Osteocyte (in vitro differentiated cells): ENCODE measurements at regions not wholly inside any gene's neighbourhood (a gene's known extent, or its start where the extent isn't known, plus 50 kb on each side); places are given as distances from the start of the nearest gene placed in this dataset.

Source experiments
- DNase-seq: peaks from one replicate; pipeline ENCODE4 v3.0.0; 2021; ENCODE audit warnings: mixed read lengths; ENCODE audit not compliant: unreplicated experiment; ENCODE audit errors: extremely low spot score
- H3K27ac Mint-ChIP-seq: one replicate; pipeline ENCODE4 v1.8.0; 2021; ENCODE audit warnings: mild to moderate bottlenecking, mixed read lengths; ENCODE audit not compliant: unreplicated experiment
- H3K27me3 Mint-ChIP-seq: one replicate; pipeline ENCODE4 v1.8.0; 2021; ENCODE audit warnings: mixed read lengths; ENCODE audit not compliant: unreplicated experiment
- H3K36me3 Mint-ChIP-seq: one replicate; pipeline ENCODE4 v1.8.0; 2021; ENCODE audit warnings: mixed read lengths; ENCODE audit not compliant: unreplicated experiment
- H3K4me1 Mint-ChIP-seq: one replicate; pipeline ENCODE4 v1.8.0; 2021; ENCODE audit warnings: mixed read lengths; ENCODE audit not compliant: unreplicated experiment
- H3K4me3 Mint-ChIP-seq: one replicate; pipeline ENCODE4 v1.8.0; 2021; ENCODE audit warnings: mild to moderate bottlenecking, moderate library complexity, mixed read lengths; ENCODE audit not compliant: unreplicated experiment
- H3K9me3 Mint-ChIP-seq: one replicate; pipeline ENCODE4 v1.8.0; 2021; ENCODE audit warnings: mixed read lengths; ENCODE audit not compliant: unreplicated experiment
- CTCF ChIP-seq: fragments of 200-600 bp; sonication (generic); IDR thresholded peaks from 2 replicates; pipeline ENCODE4 v1.5.0; 2021; ENCODE audit warnings: antibody characterized with exemption, mild to moderate bottlenecking, moderate library complexity

- DNase-seq, result no peak
- peaks cover 30% of the 10 kb centered on the region for H3K9me3 Mint-ChIP-seq
- peaks cover 11% of the 10 kb centered on the region for H3K36me3 Mint-ChIP-seq
- H3K27ac Mint-ChIP-seq, result no peak overlapping the region
- no peak overlapping the region for H3K4me3 Mint-ChIP-seq
- no peaks in the 10 kb centered on the region for H3K27me3 Mint-ChIP-seq
- no peak for TF ChIP-seq CTCF
- H3K4me1 Mint-ChIP-seq, result peaks cover 19% of the 10 kb centered on the region
These were observed 416.3 kb upstream of the ATP2B1 start for GRCh38 chr12:90124914-90125313.

GRCh38 chr12:90124289-90124688, 415.7 kb upstream of the ATP2B1 start:
- Mint-ChIP-seq H3K4me1 (peaks cover 17% of the 10 kb centered on the region), H3K36me3 (peaks cover 11% of the 10 kb centered on the region), H3K27ac (no peak overlapping the region), H3K4me3 (no peak overlapping the region), H3K9me3 (peaks cover 36% of the 10 kb centered on the region), H3K27me3 (no peaks in the 10 kb centered on the region)
- TF ChIP-seq CTCF, result no peak
- no peak for DNase-seq

GRCh38 chr12:90122681-90123080, 414.0 kb upstream of the ATP2B1 start:
- Mint-ChIP-seq H3K36me3 (peaks cover 11% of the 10 kb centered on the region), H3K4me1 (peaks cover 7% of the 10 kb centered on the region), H3K9me3 (peaks cover 36% of the 10 kb centered on the region), H3K4me3 (no peak overlapping the region), H3K27me3 (no peaks in the 10 kb centered on the region), H3K27ac (no peak overlapping the region)
- DNase-seq, result no peak
- no peak for TF ChIP-seq CTCF

GRCh38 chr12:90120627-90121026, 412.0 kb upstream of the ATP2B1 start:
- no peak for TF ChIP-seq CTCF
- Mint-ChIP-seq H3K36me3 (peaks cover 11% of the 10 kb centered on the region), H3K27ac (no peak overlapping the region), H3K27me3 (no peaks in the 10 kb centered on the region), H3K4me3 (no peak overlapping the region), H3K4me1 (no peaks in the 10 kb centered on the region), H3K9me3 (peaks cover 33% of the 10 kb centered on the region)
- DNase-seq, result no peak

- no peak overlapping the region for H3K4me3 Mint-ChIP-seq
- H3K27me3 Mint-ChIP-seq, result no peaks in the 10 kb centered on the region
- no peaks in the 10 kb centered on the region for H3K36me3 Mint-ChIP-seq
- no peaks in the 10 kb centered on the region for H3K4me1 Mint-ChIP-seq
- DNase-seq, result no peak
- H3K9me3 Mint-ChIP-seq, result peaks cover 10% of the 10 kb centered on the region
- H3K27ac Mint-ChIP-seq, result no peak overlapping the region
- no peak for TF ChIP-seq CTCF
These were observed 404.0 kb upstream of the ATP2B1 start for GRCh38 chr12:90112666-90113065.
